Stimulated activated CD8-positive, alpha-beta memory T cell treated with anti-CD3 and anti-CD28 coated beads, Interleukin-7, amount 100 ng/mL, for 24 hours (primary cell): ENCODE measurements at regions not wholly inside any gene's neighbourhood (a gene's known extent, or its start where the extent isn't known, plus 50 kb on each side); places are given as distances from the start of the nearest gene placed in this dataset.
"Not testable (repeated sequence)": the region's sequence is repeated elsewhere in the genome, so short reads cannot be mapped to it uniquely, and the experiment has no call there.

Experiments used
- DNase-seq: peaks from one replicate; pipeline ENCODE4 v3.0.0-alpha.2; 2020; ENCODE audit warnings: low read depth

DNA sequence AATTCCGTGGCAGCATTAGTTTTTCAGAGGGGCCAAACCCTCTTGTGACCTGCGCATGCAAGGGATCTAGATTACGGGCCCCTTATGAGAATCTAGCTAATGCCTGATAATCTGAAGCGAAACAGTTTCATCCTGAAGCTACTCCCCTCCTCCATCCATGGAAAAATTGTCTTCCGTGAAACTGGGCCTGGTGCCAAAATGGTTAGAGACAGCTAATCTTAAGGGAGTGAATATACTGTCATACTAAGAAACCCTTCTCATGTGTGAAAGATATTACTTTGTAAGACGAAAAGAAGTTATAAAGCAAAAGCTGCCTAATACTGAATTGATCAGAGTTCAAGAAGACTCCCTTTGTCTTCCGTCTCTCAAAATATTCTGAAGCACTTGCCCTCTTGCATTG lies 166.3 kb downstream of the DUSP10 start:
- no peak for DNase-seq

- DNase-seq, result no peak
Observed at GRCh38 chr1:221576268-221576667, 165.6 kb downstream of the DUSP10 start.

GRCh38 chr1:221583465-221583864 lies 158.4 kb downstream of the DUSP10 start:
- no peak for DNase-seq

DNA sequence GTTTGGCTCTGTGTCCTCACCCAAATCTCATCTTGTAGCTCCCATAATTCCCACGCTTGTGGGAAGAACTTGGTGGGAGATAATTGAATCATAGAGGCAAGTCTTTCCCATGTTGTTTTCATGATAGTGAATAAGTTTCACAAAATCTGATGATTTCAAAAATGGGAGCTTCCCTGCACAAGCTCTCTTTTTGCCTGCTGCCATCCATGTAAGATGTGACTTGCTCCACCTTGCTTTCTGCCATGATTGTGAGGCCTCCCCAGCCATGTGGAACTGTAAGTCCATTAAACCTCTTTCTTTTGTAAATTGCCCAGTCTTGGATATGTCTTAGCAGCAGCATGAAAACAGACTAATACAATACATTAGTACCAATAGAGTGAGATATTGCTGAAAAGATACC lies 154.9 kb downstream of the DUSP10 start:
- DNase-seq, result not testable (repeated sequence)

GRCh38 chr1:221591250-221591649 lies 150.6 kb downstream of the DUSP10 start:
- not testable (repeated sequence) for DNase-seq

- DNase-seq, result no peak
Observed at GRCh38 chr1:221594576-221594975, 147.3 kb downstream of the DUSP10 start.

DNA sequence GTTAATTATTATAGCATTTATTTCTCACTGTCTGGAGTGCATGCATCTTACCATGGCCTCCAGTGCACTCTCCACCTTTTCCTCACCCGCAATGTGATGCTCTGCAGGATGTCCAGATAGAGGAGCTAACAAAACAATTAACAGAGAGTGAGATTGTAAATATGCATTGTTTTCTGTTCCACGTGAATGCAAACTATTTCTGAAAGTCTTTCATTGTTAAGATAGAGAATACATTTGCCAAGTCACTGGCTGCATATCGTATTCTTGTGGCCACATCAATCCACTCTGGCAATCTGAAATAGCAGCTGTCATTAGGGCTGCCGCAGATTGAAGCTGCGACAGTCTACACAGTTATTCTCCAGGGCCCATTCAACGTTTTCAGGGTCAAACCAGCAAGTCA lies 143.8 kb downstream of the DUSP10 start:
- DNase-seq, result no peak

- DNase-seq, result no peak
Observed at GRCh38 chr1:221601166-221601565, 140.7 kb downstream of the DUSP10 start.

DNA sequence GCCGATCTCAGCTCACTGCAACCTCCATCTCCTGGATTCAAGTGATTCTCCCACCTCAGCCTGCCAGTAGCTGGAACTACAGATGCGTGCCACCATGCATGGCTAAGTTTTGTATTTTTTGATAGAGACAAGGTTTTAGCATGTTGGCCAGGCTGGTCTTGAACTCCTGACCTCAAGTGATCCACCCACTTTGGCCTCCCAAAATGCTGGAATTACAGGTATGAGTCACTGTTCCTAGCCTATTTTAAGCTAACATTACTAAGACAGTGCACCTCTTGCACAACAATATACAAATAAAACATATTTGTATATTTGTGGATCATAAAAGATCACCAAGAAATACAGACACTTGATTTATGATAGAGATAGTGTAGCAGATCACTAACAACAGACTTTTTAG lies 139.1 kb downstream of the DUSP10 start:
- DNase-seq, result no peak

- not testable (repeated sequence) for DNase-seq
Observed at GRCh38 chr1:221604390-221604789, 137.5 kb downstream of the DUSP10 start.

GRCh38 chr1:221604948-221605347 lies 136.9 kb downstream of the DUSP10 start:
- no peak for DNase-seq

DNA sequence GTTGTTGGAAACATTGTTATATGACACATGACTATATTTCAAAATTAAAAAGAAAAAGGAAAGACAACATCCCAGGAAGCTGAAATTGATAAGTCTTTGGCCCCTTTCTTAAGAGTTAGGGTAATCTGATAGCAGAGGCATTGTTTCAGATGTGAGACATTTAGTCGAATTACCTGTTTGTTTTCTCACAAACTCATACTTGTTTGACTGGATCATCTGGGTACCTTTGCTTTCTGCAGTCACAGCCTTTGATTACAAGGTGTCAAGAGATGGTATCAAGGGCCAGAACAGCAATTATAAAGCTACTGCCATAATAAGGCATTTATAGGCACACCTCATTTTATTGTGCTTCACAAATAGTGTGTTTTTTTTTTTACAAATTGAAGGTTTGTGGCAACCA lies 136.3 kb downstream of the DUSP10 start:
- no peak for DNase-seq

GRCh38 chr1:221606256-221606655 lies 135.6 kb downstream of the DUSP10 start:
- no peak for DNase-seq

- DNase-seq, result no peak
Observed at GRCh38 chr1:221608835-221609320, 133.0 kb downstream of the DUSP10 start.

GRCh38 chr1:221611656-221612046 lies 130.2 kb downstream of the DUSP10 start:
- no peak for DNase-seq

DNA sequence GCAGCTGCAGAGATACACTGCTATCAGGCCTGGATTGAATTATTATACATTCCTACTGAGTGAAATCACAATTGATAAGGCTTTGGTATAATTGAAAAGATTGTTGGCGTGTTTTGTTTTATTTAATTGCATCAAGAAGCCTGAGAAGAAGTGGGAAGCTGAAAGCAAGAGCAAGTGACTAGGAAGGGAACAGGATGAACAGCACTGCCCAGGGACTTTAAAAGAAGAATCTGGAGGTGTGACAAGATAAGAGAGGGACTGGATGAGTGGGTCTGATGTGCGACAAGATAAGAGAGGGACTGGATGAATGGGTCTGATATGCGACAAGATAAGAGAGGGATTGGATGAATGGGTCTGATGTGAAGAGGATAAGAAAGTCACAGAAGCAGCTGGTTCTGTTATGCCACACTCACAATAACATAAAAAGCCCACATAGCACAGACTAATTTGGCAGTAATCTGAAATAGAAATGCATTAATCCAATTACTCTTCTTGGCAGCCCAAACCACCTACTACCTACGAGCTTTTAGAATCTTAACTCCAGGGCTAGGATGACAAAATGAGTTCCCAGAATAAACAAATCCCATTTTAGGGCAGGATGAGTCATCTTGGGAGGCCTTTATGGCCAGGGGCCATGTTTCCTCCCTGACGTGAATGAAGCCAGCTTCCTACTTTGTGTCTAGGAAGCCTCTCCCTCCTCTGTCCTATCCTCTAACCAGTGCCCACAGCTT lies 129.7 kb downstream of the DUSP10 start:
- DNase-seq, result no peak

DNA sequence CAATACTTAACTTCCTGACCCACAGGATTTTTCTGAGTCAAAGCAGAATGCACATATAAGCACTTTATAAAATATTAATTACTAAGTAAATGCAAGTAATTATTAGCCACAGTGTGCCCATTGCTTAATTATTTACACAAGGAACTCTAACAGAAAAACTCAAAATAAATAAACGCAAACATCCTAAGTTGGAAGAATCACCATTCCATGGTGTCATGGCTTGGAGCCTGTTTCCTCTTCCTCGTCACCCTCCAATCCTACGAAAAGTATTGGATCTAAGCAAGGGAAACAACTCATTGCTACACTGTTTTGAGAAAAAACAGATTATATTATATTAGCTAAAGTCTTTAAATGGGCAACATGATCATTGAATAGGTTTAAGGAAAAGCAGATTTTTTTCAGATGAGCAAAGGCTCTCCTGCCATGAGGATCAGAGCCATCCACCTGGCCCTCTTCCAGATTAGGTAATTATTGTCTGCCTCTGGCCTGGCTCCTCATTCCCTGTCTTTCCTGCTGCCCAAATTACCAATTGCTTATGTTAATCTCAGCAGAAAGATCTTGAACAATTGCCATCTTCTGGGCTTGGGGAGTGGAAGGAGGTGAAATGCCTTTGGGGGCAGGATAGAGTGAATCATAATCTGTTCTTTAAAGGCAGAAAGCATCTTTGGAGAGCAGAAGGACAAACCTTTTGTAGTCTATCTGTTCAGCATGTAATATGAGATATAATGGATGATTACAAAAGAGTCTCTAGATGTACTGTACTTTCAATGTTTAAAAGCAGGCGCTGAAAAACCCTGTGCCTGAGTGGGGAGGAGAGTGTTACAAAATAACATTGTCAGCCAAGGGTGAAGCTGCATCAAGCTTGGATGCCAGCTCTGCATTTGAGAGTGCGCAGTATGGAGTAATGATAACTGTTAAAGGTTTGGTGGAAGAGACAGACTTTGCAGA lies 121.2 kb downstream of the DUSP10 start:
- DNase-seq, result no peak

GRCh38 chr1:221621683-221622082 lies 120.2 kb downstream of the DUSP10 start:
- no peak for DNase-seq

- no peak for DNase-seq
Observed at GRCh38 chr1:221622389-221622788, 119.5 kb downstream of the DUSP10 start.

GRCh38 chr1:221625026-221625425 lies 116.9 kb downstream of the DUSP10 start:
- no peak for DNase-seq

DNA sequence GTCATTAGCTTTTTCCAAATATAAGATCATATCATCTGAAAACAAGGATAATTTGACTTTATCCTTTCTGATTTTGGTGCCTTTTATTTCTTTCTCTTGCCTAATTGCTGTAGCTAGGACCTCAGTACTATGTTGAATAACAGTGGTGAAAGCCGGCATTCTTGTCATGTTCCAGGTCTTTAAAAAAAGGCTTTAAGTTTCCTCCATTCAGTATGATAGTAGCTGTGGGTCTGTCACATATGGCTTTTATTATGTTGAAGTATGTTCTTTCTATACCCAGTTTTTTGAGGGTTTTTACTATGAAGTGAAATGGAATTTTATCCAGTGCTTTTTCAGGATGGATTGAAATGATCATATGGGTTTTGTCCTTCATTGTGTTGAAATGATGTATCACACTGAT lies 115.8 kb downstream of the DUSP10 start:
- DNase-seq, result no peak

DNA sequence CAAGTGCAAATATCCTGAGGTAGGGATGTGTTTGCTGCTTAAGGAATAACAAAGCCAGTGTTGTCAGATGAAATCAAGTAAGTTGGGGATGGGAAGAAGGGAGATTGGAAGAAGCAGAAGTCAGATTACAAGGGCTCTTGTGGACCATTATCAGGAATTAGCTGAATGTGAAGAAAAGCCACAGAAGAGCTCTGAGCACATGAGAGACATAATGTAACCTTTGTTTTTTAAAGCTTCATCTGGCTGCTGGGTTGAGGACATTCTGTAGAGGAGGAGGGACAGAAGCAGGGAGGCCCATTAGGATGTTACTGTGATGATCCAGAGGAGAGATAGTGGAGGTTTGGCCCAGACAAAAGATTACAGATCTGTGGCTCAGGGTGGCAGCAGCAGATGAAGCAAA lies 111.7 kb downstream of the DUSP10 start:
- DNase-seq, result no peak

DNA sequence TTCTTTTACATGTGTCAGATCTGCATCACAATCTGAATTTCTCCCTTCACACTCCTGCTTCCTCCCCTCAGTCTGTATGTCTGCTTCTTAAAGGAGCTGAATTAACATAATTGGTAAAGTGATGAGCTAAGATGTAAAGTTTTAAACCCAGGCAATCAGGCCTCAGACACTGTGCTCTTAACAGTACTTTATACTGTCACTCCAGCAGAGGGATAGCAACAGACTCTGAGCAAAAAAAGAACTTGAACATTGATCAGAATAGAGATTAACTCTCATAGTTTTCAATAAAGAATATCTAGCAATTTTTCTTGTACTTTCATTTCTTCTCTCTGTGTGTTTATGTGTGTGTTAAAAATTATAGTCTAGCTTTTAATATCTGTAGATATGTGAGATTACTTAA lies 110.3 kb downstream of the DUSP10 start:
- DNase-seq, result no peak
